Tibial nerve (tissue), 4 donors: ENCODE measurements at regions not wholly inside any gene's neighbourhood (a gene's known extent, or its start where the extent isn't known, plus 50 kb on each side); places are given as distances from the start of the nearest gene placed in this dataset.
"Not testable (repeated sequence)": the region's sequence is repeated elsewhere in the genome, so short reads cannot be mapped to it uniquely, and the experiment has no call there.

Experiments used
- DNase-seq, 2 donors: peaks; one replicate each; pipeline ENCODE4 v3.0.0-alpha.2; 2019; ENCODE audit warnings: low spot score in 2 of 2
- H3K27ac ChIP-seq, 4 donors: fragments of 200-600 bp; sonication (generic) in 3 of 4; one replicate each; pipeline ENCODE4 v1.5.1; 2017 to 2019; ENCODE audit warnings: mild to moderate bottlenecking in 1 of 4
- H3K27me3 ChIP-seq, 2 donors: fragments of 200-600 bp; sonication (generic) in 1 of 2; one replicate each; pipeline versions ENCODE4 v1.5.1 to v1.6.0; 2017 to 2019
- H3K36me3 ChIP-seq, 3 donors: fragments of 200-600 bp; sonication (generic); one replicate each; pipeline ENCODE4 v1.5.1; 2018 to 2019
- H3K4me1 ChIP-seq, 4 donors: fragments of 200-600 bp; sonication (generic) in 3 of 4; one replicate each; pipeline ENCODE4 v1.5.1; 2017 to 2019
- H3K4me3 ChIP-seq, 4 donors: fragments of 200-600 bp; sonication (generic) in 3 of 4; one replicate each; pipeline ENCODE4 v1.5.1; 2017 to 2019; ENCODE audit warnings: mild to moderate bottlenecking in 1 of 4, moderate library complexity in 1 of 4
- H3K9me3 ChIP-seq, 4 donors: fragments of 200-600 bp; sonication (generic) in 3 of 4; one replicate each; pipeline ENCODE4 v1.5.1; 2017 to 2019
- EP300 ChIP-seq, 2 donors: sonication (generic); formaldehyde crosslinking; IDR thresholded peaks; one replicate each; pipeline ENCODE4 v1.6.1; 2017; ENCODE audit warnings: antibody characterized with exemption in 2 of 2, mild to moderate bottlenecking in 1 of 2
- POLR2A ChIP-seq, 2 donors: fragments of 450-650 bp; IDR thresholded peaks; one replicate each; pipeline ENCODE4 v1.6.1; 2017; ENCODE audit warnings: antibody characterized with exemption in 2 of 2, mild to moderate bottlenecking in 2 of 2, moderate library complexity in 2 of 2
- WGBS, 2 donors: methylation state at CpG; one replicate each; pipeline ENCODE4 v1.1.5; 2018; 5-methylcytosine and 5-hydroxymethylcytosine counted together
- TF ChIP-seq, protein P1 (sequence below), 5 experiments: fragments of 200-600 bp in 3 of 5; fragments of 450-650 bp in 2 of 5; sonication (generic) in 3 of 5; IDR thresholded peaks; one replicate each; pipeline ENCODE4 v1.5.1; 2016 to 2019; ENCODE audit warnings: antibody characterized with exemption in 5 of 5, mild to moderate bottlenecking in 3 of 5, moderate library complexity in 2 of 5

DNA sequence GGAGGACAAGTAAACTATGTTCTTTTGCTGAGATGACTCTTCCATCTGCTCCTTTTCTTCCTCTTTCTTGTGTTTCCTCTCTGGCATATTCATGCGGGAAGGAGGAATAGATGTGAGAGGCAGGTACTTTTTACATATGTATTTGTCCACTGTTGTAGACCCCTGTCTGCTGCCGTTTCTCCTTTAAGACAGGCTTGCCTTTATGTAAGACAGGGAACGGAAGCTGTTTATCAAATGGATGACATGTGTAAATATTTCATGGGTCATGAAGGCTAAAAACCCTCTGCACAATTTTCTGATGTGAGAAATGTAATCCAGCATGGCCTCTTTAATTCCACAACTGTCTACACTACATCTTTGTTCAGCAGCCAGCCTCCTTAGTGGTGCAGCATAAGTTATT lies 1525.5 kb upstream of the NUDT12 start:
- WGBS, 2 donors, result 43 to 50% methylated on average over 3 of the region's 3 CpGs

DNA sequence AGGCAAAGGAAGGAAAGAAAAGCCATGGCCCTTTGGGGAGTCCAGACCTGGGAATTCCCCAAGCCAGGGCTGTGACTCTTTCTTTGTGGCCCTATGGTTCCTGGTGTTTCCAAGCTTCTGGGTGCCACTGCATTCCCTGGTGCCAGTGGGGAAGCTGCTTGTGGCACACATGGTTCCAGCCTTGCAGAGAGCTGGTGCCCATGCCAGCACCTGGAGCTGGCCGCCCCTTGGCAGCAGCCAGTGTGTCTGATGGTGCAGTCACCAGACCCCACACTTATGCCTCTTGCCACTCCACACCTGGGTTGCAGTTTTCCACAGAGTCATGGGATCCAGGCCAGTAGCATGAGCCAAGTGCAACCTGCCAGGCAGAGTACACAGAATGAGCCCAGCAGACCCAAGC lies 1495.3 kb upstream of the NUDT12 start:
- WGBS, 2 donors, result 100% methylated on average over 1 of the region's 1 CpG
- no peak for DNase-seq
- Histone ChIP-seq H3K4me3 (no peak overlapping the region), H3K27ac (no peak overlapping the region), H3K9me3 (peaks cover 0 to 16% (median 0%) of the 10 kb centered on the region in 4 donors), H3K36me3 (no peaks in the 10 kb centered on the region), H3K27me3 (no peaks in the 10 kb centered on the region), H3K4me1 (no peaks in the 10 kb centered on the region)
- TF ChIP-seq POLR2A (IDR thresholded peaks at IDR 0.05), result no peak
- TF ChIP-seq EP300 (IDR thresholded peaks at IDR 0.05), result no peak
- TF ChIP-seq, protein P1, sequence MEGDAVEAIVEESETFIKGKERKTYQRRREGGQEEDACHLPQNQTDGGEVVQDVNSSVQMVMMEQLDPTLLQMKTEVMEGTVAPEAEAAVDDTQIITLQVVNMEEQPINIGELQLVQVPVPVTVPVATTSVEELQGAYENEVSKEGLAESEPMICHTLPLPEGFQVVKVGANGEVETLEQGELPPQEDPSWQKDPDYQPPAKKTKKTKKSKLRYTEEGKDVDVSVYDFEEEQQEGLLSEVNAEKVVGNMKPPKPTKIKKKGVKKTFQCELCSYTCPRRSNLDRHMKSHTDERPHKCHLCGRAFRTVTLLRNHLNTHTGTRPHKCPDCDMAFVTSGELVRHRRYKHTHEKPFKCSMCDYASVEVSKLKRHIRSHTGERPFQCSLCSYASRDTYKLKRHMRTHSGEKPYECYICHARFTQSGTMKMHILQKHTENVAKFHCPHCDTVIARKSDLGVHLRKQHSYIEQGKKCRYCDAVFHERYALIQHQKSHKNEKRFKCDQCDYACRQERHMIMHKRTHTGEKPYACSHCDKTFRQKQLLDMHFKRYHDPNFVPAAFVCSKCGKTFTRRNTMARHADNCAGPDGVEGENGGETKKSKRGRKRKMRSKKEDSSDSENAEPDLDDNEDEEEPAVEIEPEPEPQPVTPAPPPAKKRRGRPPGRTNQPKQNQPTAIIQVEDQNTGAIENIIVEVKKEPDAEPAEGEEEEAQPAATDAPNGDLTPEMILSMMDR (IDR thresholded peaks at IDR 0.05), result no peak

More for the DNA sequence above, 1525.5 kb upstream of the NUDT12 start:
- Histone ChIP-seq H3K4me3 (no peak overlapping the region), H3K27me3 (no peaks in the 10 kb centered on the region), H3K4me1 (peaks cover 0 to 5% (median 0%) of the 10 kb centered on the region in 4 donors), H3K36me3 (no peaks in the 10 kb centered on the region), H3K9me3 (no peaks in the 10 kb centered on the region), H3K27ac (no peak overlapping the region)
- DNase-seq, result no peak
- TF ChIP-seq EP300 (IDR thresholded peaks at IDR 0.05) (no peak), POLR2A (IDR thresholded peaks at IDR 0.05) (no peak)
- TF ChIP-seq, protein P1 (IDR thresholded peaks at IDR 0.05), result no peak

DNA sequence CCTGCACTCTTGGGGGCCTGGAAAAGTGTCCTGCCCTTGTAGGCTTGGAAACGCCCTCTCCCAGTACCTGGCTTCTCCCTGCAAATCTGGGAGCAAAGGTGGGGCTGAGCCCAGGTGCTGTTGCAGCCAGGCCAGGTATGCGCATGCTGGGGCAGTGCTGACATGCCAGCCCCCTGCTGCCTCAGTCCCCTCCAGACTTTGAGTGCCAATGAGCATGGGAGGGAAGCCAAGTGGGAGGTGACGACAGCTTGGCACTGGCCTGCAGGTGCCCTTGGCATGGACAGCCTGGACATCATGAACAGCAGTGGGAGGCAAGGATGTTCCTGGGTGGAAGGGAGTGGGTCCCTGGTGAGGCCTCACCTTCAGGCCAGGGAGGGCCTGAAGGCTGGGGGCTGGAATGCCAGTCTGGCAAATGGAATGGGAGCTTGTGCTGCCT lies 1494.4 kb upstream of the NUDT12 start:
- TF ChIP-seq, protein P1 (IDR thresholded peaks at IDR 0.05), result no peak
- no peak for TF ChIP-seq EP300 (IDR thresholded peaks at IDR 0.05)
- TF ChIP-seq POLR2A (IDR thresholded peaks at IDR 0.05), result no peak
- Histone ChIP-seq H3K27me3 (no peaks in the 10 kb centered on the region), H3K9me3 (peaks cover 0 to 16% (median 0%) of the 10 kb centered on the region in 4 donors), H3K27ac (no peak overlapping the region), H3K36me3 (no peaks in the 10 kb centered on the region), H3K4me1 (no peaks in the 10 kb centered on the region), H3K4me3 (no peak overlapping the region)
- DNase-seq, result no peak
- 82 to 90% methylated on average over 2 to 3 of the region's 3 CpGs for WGBS, 2 donors

DNA sequence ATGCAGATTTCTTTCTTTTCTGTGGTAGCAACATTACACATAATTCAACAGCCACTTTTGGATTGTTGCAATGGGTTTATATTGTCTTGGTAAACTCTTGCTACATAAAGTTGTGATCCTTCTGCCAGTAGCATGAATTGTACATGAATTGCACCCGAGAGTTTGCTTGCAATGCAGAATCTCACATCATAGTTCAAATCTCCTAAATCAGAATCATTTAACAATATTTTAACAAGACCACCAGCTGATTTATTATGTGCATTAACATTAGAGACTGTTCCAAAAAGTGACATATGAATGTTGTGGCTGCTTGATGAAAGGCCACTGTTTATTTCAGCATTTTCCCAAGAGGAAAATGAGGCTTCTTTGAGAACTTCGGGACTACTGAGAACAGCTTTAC lies 1491.8 kb upstream of the NUDT12 start:
- Histone ChIP-seq H3K27ac (no peak overlapping the region), H3K9me3 (peaks cover 0 to 16% (median 0%) of the 10 kb centered on the region in 4 donors), H3K27me3 (no peaks in the 10 kb centered on the region), H3K4me3 (no peak overlapping the region), H3K4me1 (no peaks in the 10 kb centered on the region), H3K36me3 (no peaks in the 10 kb centered on the region)
- no peak for DNase-seq
- no peak for TF ChIP-seq EP300 (IDR thresholded peaks at IDR 0.05)
- TF ChIP-seq, protein P1 (IDR thresholded peaks at IDR 0.05), result no peak
- TF ChIP-seq POLR2A (IDR thresholded peaks at IDR 0.05), result no peak
- 28 to 38% methylated on average over 2 of the region's 2 CpGs for WGBS, 2 donors

DNA sequence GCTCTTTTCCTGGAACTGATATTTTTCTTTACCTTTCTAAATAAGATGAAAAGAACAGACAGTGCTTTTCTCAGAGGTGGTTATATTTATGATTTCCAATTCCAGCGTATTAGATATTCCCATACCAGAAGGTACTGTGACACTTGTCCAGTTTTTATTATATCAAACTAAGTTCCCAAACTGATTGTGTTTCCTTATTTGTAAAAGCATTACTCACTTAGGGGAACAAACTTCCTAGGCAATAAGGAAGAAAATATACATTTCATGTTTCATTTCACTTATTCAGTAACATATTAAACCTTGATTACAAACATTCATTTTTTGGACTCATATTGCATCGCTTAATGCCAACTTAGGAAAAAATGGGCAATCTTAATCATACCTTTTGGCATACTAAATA lies 1480.0 kb upstream of the NUDT12 start:
- WGBS, 2 donors, result 92 to 97% methylated on average over 2 of the region's 2 CpGs
- Histone ChIP-seq H3K9me3 (no peaks in the 10 kb centered on the region), H3K4me1 (no peaks in the 10 kb centered on the region), H3K27me3 (no peaks in the 10 kb centered on the region), H3K27ac (no peak overlapping the region), H3K36me3 (no peaks in the 10 kb centered on the region), H3K4me3 (no peak overlapping the region)
- DNase-seq, result no peak
- TF ChIP-seq POLR2A (IDR thresholded peaks at IDR 0.05), result no peak
- TF ChIP-seq, protein P1 (IDR thresholded peaks at IDR 0.05), result no peak
- no peak for TF ChIP-seq EP300 (IDR thresholded peaks at IDR 0.05)

DNA sequence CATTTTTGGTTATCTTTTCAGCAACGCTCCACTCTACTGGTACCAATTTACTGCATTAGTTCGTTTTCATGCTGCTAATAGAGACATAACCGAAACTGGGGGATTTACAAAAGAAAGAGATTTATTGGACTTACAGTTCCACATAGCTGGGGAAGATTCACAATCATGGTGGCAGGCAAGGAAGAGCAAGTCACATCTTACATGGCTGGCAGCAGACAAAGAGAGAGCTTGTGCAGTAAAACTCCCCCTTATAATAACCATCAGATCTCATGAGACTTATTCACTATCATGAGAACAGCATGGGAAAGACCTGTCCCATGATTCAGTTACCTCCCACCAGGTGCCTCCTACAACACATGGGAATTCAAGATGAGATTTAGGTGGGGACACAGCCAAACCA lies 1474.2 kb upstream of the NUDT12 start:
- not testable (repeated sequence) for H3K27ac ChIP-seq, H3K9me3 ChIP-seq, H3K4me3 ChIP-seq, H3K36me3 ChIP-seq, DNase-seq, H3K27me3 ChIP-seq, H3K4me1 ChIP-seq
- 88 to 92% methylated on average over 3 of the region's 3 CpGs for WGBS, 2 donors
